ENCODE measurements at regions not wholly inside any gene's neighbourhood (a gene's known extent, or its start where the extent isn't known, plus 50 kb on each side); places are given as distances from the start of the nearest gene placed in this dataset.

DNA sequence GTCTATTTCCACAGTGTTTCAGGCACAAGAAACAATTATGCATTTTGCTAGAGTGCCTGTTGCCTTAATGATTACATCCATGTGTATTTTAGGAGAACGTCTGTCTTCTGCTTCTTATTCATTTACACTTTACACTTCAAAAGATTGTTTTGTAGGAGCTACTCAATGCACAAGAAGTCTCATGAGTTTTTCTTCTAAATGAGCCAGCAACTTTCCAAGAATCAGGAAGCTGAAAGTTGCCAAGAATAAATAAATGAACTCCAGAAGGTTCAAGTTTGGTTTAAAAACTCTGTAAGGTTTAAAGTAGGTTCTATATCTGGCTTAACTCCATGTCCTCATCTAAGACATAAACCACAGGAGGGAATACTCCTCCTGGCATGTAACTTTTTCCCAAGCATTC is 103.8 kb upstream of the ADPGK start:
- no peak overlapping the region for H3K9ac ChIP-seq (ENCODE audit: low read depth in 1 of 2, low read length in 2 of 2)
- 65% methylated on average over 1 of the region's 1 CpG for WGBS
- H3K9me3 ChIP-seq (ENCODE audit: control insufficient read depth in 4 of 4, low read length in 3 of 4), result peaks cover 0 to 4% (median 0%) of the 10 kb centered on the region in 4 donors
- DNase-seq (ENCODE audit: low spot score), result no peak
- H3K27me3 ChIP-seq (ENCODE audit: control insufficient read depth in 4 of 4, insufficient read depth in 4 of 4, low read length in 3 of 4), result no peaks in the 10 kb centered on the region
- no peak overlapping the region for H3K4me3 ChIP-seq (ENCODE audit: low read depth in 1 of 3, low read length in 3 of 3)
- TF ChIP-seq HNF4A (conservative IDR thresholded peaks at IDR 0.05) (no peak), FOXA2 (IDR thresholded peaks at IDR 0.05) (no peak), ATF3 (IDR thresholded peaks at IDR 0.05) (no peak), SP1 (IDR thresholded peaks at IDR 0.05) (no peak)
- no peaks in the 10 kb centered on the region for H3K4me1 ChIP-seq (ENCODE audit: control insufficient read depth in 4 of 4, insufficient read depth in 4 of 4, low read length in 3 of 4)
- H3K27ac ChIP-seq (ENCODE audit: low read depth in 1 of 2, low read length in 2 of 2), result no peak overlapping the region
- no peaks in the 10 kb centered on the region for H3K36me3 ChIP-seq (ENCODE audit: control insufficient read depth in 4 of 4, insufficient read depth in 3 of 4, low read depth in 1 of 4, low read length in 3 of 4)

GRCh38 chr15:72884311-72884710 is 100.8 kb upstream of the ADPGK start:
- Histone ChIP-seq H3K36me3 (ENCODE audit: control insufficient read depth in 4 of 4, insufficient read depth in 3 of 4, low read depth in 1 of 4, low read length in 3 of 4) (no peaks in the 10 kb centered on the region), H3K27ac (ENCODE audit: low read depth in 1 of 2, low read length in 2 of 2) (no peak overlapping the region), H3K27me3 (ENCODE audit: control insufficient read depth in 4 of 4, insufficient read depth in 4 of 4, low read length in 3 of 4) (no peaks in the 10 kb centered on the region), H3K9me3 (ENCODE audit: control insufficient read depth in 4 of 4, low read length in 3 of 4) (peaks cover 0 to 5% (median 0%) of the 10 kb centered on the region in 4 donors), H3K4me1 (ENCODE audit: control insufficient read depth in 4 of 4, insufficient read depth in 4 of 4, low read length in 3 of 4) (no peaks in the 10 kb centered on the region), H3K4me3 (ENCODE audit: low read depth in 1 of 3, low read length in 3 of 3) (no peak overlapping the region), H3K9ac (ENCODE audit: low read depth in 1 of 2, low read length in 2 of 2) (no peak overlapping the region)
- no peak for TF ChIP-seq RXRA (IDR thresholded peaks at IDR 0.05)
- TF ChIP-seq, protein P1, sequence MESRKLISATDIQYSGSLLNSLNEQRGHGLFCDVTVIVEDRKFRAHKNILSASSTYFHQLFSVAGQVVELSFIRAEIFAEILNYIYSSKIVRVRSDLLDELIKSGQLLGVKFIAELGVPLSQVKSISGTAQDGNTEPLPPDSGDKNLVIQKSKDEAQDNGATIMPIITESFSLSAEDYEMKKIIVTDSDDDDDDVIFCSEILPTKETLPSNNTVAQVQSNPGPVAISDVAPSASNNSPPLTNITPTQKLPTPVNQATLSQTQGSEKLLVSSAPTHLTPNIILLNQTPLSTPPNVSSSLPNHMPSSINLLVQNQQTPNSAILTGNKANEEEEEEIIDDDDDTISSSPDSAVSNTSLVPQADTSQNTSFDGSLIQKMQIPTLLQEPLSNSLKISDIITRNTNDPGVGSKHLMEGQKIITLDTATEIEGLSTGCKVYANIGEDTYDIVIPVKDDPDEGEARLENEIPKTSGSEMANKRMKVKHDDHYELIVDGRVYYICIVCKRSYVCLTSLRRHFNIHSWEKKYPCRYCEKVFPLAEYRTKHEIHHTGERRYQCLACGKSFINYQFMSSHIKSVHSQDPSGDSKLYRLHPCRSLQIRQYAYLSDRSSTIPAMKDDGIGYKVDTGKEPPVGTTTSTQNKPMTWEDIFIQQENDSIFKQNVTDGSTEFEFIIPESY (IDR thresholded peaks at IDR 0.05), result no peak
- TF ChIP-seq JUND (IDR thresholded peaks at IDR 0.05), result no peak
- no peak for TF ChIP-seq HNF4A (conservative IDR thresholded peaks at IDR 0.05)
- TF ChIP-seq FOXA1 (IDR thresholded peaks at IDR 0.05), result no peak
- TF ChIP-seq, protein P2, sequence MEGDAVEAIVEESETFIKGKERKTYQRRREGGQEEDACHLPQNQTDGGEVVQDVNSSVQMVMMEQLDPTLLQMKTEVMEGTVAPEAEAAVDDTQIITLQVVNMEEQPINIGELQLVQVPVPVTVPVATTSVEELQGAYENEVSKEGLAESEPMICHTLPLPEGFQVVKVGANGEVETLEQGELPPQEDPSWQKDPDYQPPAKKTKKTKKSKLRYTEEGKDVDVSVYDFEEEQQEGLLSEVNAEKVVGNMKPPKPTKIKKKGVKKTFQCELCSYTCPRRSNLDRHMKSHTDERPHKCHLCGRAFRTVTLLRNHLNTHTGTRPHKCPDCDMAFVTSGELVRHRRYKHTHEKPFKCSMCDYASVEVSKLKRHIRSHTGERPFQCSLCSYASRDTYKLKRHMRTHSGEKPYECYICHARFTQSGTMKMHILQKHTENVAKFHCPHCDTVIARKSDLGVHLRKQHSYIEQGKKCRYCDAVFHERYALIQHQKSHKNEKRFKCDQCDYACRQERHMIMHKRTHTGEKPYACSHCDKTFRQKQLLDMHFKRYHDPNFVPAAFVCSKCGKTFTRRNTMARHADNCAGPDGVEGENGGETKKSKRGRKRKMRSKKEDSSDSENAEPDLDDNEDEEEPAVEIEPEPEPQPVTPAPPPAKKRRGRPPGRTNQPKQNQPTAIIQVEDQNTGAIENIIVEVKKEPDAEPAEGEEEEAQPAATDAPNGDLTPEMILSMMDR (IDR thresholded peaks at IDR 0.05; ENCODE audit: low read depth, low read length, missing input control), result no peak
- no peak for TF ChIP-seq MAX (IDR thresholded peaks at IDR 0.05)
- DNase-seq (ENCODE audit: low spot score), result no peak
- 95% methylated on average over 7 of the region's 7 CpGs for WGBS

DNA sequence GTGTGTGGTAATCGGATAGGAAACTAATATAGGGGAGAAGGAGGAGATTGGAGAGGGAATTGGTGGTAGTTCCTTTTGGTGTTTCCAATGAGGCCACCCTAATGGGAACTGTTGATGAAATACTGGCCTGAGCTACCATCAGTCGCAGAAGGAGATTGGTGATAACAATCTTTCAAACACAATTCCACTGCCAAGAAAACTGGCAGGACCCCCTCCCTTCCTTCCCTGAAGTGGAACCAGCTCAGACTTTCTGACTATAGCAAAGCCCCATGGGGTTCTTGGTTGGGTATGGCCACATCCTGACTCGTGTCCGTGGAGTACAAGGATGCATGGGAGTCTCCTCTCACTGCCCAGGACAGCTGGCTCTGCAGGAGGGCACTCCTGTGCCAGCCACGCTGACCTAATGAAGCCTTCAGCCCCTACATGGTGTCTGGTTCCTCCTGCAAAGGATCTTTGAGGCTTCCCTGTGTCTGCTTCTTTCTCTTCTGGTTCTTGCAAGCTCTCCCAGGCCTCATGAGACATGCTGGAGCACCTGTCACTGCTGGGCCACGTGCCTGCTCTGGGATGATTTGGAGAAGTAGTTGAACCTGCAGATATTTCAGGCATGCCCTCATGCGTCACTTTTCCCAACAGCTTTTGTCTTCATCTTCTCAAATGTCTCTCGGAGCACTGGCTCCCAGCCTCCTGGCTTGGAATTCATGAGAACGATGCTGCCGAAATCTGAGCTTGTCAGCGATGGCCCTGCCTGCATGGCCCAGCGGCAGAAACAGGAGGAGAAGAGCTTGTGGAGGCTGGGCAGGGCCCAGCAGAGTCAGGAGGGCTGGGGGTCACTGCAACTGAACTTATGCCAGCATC is 90.0 kb upstream of the ADPGK start:
- TF ChIP-seq ATF3 (IDR thresholded peaks at IDR 0.05), result no peak
- no peak for TF ChIP-seq SP1 (IDR thresholded peaks at IDR 0.05)
- TF ChIP-seq RXRA (IDR thresholded peaks at IDR 0.05), result no peak
- TF ChIP-seq, protein P2 (IDR thresholded peaks at IDR 0.05; ENCODE audit: low read depth, low read length, missing input control), result no peak
- Histone ChIP-seq H3K4me3 (ENCODE audit: low read depth in 1 of 3, low read length in 3 of 3) (no peak overlapping the region), H3K9ac (ENCODE audit: low read depth in 1 of 2, low read length in 2 of 2) (no peak overlapping the region), H3K27me3 (ENCODE audit: control insufficient read depth in 4 of 4, insufficient read depth in 4 of 4, low read length in 3 of 4) (no peaks in the 10 kb centered on the region), H3K9me3 (ENCODE audit: control insufficient read depth in 4 of 4, low read length in 3 of 4) (no peaks in the 10 kb centered on the region), H3K27ac (ENCODE audit: low read depth in 1 of 2, low read length in 2 of 2) (no peak overlapping the region), H3K36me3 (ENCODE audit: control insufficient read depth in 4 of 4, insufficient read depth in 3 of 4, low read depth in 1 of 4, low read length in 3 of 4) (no peaks in the 10 kb centered on the region), H3K4me1 (ENCODE audit: control insufficient read depth in 4 of 4, insufficient read depth in 4 of 4, low read length in 3 of 4) (no peaks in the 10 kb centered on the region)
- no peak for DNase-seq (ENCODE audit: low spot score)
- WGBS, result 69% methylated on average over 12 of the region's 12 CpGs
